ENCODE measurements at regions not wholly inside any gene's neighbourhood (a gene's known extent, or its start where the extent isn't known, plus 50 kb on each side); places are given as distances from the start of the nearest gene placed in this dataset.

DNA sequence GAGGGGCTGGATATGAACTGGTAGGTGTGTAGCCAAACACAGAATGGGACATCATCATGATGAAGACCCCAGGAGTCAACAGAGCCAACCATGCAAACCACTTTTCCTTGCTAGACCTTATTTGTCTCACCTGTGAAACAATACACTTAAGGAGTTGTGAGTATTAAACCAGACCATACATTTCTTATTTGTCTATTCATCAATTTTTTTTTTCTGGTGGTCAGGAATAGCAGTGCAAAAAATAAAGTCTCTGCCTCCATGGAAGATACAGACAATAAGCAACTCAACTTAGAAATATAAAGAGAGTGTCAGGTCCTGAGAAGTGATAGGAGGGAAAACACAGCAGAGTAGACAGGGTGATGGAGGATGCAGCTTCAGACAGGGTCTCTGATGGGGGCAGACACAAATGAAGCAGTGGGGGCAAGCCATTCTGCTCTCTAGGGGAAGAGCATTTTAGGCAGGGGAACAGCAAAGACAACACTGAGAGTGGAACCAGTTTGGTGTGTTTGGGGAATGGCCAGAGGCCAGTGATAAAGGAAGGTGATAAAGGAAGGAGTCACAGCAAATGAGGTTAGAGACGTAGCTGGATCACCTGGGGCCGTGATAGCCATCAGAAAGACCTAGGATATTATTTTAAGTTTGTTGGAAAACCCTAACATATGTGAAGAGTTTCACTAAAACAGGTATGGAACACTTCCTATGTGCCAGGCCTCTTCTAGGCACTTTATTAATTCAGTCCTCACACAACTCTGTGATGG is 256.2 kb downstream of the MAN2A1 start:
- no peak for DNase-seq

DNA sequence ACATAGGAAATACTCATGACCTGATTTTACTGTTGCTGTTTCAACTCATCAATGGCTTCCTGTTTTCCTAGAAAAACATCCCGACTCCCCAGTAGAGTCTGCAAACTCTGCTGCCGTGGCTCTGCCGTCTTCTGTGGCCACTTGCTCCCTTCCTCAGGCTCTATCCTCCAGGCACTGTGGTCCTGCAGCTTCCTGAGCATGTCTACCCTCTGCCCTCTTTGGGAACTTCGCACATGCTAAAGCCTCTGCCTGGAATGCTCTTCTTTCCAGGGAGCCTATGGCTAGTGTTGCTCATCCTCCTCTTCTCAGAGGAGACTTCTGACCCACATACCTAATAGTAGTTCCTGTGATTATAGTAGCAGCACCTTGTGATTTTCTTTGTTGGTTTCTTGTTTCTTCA is 256.9 kb downstream of the MAN2A1 start:
- DNase-seq: no peak

DNA sequence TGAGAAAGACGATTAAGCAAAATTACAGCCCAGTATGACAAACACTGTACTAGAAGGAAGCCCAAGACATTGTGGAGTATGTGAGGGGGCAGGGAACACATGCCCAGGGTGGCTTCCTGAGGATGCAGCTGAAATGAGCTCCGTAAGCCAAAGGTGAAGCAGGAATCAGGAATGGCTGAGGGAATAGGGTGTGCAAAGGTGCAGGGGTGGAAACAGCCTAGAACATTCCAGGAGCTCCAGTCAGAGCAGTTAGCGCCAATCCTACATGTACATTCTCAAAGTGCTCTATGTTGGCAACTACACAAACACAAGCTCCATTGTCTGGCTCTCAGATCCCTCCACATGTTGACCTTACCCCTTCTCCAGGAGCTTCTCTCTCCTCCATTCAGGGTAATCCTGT is 257.9 kb downstream of the MAN2A1 start:
- no peak for DNase-seq

DNA sequence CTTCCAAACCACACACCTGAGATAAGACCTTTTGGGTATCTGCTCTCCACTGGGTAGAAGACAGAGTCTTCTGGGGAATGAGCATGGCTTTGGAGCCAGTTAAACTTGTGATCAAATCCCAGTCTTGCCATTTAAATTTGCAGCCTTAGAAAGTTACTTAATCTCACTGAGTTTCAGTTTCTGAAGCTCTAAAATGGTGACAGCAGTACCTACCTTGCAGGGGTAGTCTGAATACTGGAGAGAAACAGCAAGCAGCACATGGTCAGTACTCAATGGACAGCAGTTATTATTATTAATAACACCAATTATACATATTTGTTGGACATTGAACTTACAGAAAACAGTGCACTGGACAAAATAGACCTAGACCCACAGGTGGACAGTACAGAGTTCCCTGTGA is 260.9 kb downstream of the MAN2A1 start:
- no peak for DNase-seq

DNA sequence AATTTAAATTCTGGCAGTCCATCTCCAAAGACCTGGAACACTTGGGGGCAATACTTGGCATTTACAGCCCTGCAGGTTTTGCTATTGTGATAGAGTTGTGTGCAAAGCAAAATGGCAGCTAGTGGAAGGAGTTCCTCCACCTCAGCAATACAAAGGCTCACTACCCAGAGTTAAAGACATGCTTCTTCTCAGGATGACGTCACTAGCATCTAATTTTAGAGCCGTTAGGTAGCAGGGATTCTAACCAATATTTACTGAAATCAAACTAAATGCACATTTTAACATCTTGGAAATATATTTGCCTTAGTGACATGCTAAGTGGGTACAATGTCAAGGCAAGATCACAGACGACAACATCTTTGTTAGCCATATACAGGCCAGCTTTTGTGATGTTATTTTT is 261.6 kb downstream of the MAN2A1 start:
- no peak for DNase-seq

DNA sequence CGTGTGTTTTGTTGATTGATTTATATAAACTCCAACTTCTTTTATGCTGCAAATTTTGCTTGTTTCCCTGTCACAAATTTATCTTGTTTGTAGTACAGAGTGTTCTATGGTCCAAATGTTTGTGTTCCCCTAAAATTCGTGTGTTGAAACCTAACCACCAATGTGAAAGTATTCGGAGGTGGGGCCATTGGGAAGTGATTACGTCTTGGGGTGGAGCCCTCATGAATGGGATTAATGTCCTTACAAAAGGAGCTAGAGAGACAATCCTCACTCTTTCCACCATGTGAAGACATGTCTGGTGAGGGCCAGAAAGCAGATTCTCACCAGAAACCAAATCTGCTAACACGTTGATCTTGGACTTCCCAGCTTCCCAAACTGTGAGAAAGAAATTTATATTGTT is 262.0 kb downstream of the MAN2A1 start:
- no peak for DNase-seq

DNA sequence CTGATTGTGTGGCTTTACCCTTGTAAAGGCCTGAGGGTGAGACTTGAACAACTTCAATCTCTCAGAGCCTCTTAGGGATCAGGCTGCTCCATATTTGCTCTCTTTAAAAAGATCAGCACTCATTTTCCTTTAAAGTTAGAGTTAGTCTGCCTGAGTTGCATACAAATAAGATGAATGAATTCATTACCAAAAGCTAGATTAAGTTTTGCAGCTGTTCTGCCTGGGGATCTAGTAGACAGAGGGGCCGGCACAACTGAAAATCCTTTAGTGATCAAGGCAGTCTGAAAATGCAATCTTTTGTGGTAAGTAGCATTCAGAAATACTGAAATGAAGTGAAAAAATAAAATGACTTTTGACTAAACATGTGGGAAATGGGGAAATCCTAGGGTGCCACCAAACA is 264.0 kb downstream of the MAN2A1 start:
- DNase-seq: no peak

DNA sequence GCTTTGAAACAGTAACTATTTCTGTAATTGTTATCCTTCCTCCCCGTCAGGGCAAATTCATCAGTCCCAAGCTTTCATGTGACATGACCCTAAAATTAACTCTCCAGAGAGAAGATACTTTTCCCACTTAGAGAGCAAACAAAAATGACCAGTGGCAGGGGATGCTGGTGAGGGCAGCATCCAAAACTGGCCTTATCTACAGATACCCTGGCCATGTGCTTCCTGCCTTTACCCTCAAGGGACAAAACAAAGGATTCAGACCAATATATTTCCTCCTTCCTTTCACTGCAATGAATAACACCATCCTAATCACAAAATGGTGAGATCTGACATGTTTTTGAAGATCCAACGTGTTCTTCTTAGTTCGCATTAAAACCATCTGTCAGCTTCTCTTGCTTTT is 267.2 kb downstream of the MAN2A1 start:
- no peak for DNase-seq

DNA sequence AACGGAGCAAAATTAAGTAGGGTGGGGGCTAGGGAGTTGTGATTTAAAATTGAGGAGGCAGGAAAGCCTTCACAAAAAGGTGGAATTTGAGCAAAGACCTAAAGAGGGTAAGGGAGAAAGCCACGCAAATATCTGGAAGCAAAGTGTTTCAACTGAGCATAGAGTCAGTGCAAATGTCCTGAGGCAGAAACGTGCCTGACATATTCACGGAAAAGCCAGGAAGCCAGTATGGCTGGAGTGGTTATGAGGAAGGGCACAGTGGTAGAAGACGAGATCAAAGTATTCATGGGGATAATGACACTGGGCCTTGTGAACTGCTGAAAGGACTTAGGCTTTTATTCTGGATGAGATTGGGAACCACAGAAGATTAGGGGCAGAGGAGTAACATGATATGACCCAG is 268.4 kb downstream of the MAN2A1 start:
- DNase-seq: no peak

DNA sequence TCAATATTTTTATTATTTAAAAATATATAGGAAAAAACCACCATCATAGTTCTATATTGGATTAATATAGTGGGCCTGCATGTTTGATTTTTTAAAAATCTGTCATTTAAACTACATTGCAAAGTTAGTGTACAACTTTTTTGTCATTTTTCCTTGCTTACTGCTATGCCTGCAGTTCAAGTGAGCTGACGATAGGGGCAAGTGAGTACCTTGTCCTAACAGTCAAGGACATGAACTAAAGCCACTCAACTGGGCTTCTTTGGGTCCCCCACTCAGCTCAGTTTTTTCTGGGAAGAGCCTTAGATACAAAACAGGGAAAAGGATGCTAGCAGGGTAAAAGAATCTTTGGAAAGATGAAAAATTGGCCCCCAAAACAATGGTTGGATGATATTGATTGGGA is 269.9 kb downstream of the MAN2A1 start:
- no peak for DNase-seq

DNA sequence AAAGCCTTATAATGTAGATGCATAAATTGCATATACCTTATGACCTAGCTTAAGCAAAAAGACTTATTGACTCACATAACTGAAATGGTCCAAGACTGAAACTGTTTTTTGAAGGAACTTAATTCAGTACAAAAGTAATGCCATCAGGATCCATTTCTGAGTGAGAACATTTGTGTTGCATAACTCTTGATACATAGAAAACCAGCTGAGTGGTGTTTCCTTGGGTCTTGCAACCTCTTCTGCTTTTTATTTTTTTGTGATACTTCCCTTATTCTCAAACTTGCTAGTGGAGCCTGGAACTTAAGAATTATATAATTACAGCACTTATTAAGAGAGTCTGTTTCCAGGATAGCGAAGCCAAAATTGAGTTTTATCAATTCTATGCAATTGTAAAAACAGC is 272.0 kb downstream of the MAN2A1 start:
- DNase-seq: peak; percentile 86 to 88

DNA sequence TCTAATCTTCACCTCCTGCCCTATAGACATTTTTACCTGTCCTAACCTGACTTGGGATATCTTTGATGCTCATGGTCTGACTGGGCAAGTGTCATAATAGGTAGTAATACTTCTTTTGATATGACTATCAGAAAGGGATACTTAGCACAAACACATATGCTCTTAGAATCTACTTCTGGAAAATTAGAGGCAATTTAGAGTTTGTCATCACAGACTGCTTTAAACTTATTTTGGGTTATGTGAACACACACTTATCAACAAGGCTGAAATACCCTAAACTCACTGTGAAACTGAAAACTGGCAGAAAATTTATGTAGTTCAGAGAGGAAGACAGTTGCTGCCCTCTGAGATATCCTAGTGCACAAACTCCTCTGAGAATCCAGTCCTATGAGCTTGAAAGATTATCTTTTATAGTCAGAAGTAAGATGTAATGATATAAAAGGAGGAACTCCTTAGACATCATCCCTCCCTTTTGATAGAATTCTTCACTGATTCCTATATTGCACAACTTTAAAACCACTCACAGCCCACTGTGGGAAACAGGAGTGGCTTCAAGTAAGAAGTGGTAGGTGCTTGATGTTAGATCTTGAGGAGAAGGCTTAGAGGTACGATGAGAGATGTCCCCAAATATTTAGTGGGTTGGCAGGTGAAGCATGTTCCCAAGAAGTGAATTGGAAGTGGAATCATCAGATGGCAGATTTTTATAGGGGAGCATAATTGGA is 273.3 kb downstream of the MAN2A1 start:
- peak; percentile 5 to 33 for DNase-seq

DNA sequence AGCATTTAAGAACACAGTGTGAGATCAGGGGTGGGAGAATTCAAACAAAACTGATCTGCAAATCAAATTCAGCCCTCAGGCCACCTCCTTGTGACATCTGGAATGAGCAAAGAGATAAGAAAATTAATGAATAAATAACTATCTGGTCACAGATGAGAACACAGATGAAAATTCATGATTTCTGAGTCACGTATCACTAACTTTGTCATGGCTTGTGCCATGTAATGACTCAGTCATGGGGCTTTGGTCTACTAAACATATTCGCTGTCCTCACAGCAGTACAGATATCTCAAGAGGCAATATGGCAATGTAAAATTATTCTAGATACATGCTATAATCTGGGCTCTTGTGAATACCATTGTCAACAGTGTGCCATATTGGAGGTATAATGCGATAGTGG is 274.4 kb downstream of the MAN2A1 start:
- DNase-seq: no peak

DNA sequence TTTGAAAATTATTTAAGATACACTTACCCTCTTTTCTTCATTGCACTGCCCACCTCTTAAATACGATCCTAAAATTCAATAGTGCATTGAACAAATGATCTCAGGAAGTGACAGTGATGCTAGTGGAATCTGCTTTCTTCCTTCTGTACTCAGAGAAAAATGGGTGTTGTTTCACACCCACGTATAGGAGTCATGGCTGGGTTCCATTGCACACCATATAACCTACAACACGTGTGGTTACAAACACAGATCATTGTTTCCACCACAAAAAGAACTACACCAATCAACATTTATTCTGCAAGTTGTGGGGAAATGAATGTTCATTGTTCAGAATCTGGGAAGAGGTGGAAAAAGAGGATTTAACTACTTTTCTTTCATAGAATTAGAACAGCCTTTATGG is 275.9 kb downstream of the MAN2A1 start:
- no peak for DNase-seq

DNA sequence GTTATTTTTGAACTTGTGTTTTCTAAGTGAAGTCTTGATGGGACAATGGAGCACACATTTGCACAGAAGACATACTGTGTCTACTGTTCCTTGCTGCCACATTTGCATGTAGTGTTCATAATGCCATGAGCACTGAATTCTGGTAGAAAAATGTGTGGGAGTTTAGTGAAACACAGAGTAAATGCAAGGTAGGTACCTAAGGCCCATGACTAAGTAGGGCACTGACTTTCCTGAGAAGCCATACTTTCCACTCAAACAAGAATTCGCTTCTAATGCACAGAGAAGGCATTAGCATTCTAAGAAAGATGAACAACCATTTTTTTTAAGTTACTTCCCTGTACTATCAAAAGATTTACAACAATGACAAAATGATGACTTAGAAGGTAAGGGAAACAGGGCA is 282.2 kb downstream of the MAN2A1 start:
- DNase-seq: no peak

DNA sequence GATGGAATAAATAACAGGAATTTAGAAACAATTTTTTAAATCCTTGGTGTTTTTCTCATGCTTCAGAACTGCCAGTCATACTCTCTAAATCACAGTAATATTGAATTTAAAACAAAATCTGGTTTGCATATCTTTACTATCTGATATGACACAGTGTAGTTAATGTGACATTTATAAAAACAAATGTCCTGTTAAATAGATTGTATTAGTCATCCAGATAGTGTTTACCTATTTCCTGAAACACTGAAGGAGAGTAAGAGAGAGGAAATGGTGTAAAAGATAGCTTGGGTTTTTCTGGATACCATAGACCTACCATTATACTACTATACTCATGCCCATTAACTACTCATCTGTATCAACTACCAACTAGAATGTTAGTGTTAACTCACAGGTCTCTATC is 292.3 kb downstream of the MAN2A1 start:
- no peak for DNase-seq

DNA sequence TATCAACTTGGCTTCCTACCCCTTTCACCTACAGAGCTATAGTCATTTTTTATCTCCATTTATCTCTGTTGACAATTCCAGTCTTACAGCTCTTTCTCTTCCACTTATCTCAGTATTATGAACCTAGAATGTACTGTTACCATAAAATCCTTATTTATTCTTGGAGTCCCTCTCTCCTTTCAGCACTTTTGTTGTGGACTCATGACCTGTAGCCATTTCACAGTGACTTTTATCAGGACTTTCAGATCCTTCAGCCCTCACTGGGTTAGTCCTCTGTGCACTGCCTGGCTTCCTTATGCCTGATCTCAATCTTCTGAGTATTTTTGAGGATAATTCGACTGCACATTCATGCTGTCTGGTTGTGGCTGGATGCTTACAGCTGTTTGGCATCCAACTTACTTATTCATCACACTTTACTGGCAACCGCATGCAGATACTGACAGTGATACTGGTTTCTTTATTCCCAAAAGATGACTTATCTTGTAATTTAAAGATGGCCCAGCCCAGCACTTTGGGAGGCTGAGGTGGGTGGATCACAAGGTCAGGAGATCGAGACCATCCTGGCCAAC is 293.3 kb downstream of the MAN2A1 start:
- no peak for DNase-seq

DNA sequence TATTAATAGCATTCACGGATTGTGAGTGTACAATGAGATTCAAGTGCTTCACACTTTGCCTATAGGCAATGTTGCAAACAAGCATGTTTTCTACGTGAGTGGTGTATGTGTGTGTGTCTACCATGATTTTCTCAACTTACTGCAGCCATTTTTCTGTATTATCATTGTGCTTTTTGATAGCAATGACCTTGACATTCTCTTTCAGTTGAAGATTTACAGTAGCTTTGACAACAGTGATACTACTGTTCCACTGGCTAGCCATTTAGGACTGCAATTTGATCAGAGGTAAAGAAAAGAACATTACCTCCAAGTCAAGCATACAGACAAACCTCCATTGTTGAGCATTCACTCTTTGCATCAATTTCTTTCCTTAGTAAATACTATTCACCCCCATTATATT is 297.0 kb downstream of the MAN2A1 start:
- no peak for DNase-seq

DNA sequence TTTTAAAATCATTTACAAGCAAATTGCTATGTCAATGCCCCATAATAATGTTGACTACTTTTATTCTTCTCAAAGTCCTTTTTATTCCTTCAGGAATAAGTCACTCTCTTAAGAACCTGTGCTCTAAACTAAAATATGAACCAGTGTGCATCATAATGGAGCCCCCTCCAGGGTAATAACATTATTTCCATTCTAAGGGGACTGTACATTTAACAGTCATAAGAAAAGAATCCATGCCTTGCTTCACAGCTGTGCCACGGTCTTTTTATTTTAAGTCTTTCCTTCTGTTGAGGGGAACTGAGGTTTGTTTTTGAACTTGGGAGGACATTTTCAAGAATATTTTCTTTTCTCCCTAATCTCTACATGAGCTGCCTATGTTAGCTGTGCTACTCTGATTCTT is 297.6 kb downstream of the MAN2A1 start:
- DNase-seq: no peak

DNA sequence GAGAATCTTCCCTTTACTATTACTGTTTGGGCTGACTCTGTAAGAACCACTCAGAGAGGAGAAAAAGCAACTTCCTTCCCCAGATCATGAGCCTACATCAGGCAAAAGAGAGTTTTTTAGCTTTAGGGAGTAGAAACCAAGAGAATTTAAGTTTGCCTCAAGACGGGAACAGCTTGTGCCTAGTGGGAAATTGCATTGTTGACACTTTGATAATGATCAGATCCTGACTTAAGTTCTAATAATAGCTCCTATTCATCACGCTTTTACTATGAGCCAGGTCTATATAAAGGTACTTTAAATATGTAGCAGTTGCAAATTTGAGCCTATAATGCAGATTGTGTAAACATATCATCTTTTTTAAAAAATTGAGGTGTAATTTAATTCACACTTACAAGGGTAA is 298.2 kb downstream of the MAN2A1 start:
- DNase-seq: no peak

DNA sequence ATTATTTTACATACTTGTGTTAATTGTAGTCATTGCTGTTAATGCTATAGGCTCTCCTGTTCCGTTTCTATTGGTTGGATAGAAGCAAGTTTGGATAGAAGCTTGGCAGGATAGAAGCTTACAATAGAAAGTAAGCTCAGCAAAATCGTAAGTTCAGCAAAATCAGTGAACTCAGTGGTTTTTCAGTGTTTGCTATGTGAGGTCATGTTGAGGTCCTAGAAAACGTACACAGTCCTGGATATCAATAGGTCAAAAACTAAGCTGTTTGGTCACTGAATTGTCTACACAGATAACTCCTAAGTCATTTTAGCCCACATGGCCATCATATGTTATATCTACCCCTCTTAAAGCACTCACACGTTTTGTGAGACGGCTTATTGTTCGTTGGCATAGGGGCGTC is 299.4 kb downstream of the MAN2A1 start:
- DNase-seq: no peak

DNA sequence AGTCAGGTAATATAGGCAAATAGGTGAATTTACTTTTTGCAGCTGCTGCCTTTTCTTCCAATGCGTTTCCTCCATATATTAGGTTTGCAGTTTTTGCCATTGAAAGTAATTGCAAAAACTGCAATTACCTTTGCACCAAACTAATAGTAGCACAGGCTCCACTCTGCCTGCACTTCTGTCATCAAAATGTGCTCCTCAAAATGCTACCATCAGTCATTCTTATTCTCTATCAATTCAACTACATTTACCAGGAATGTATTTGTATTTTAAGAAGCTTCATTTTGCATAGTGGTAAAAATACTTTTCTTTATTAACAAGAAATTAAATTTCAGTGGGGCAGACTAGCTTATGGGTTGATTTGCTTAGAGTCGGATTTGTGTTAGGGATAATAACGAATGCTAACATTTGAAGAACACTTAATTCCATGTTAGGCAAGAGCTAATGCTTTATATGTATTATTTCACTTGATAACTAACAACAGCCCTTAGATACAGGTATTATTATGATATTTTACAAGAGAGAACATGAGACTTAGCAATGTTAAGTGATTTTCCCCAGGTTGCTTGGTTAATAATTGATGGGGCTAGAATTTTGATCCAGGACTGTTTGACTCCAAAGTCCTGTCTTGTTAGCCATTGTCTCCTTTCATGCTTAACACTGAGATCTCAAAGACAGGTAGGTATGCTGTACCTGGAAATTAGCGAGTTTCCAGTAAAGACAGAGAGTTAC is 300.4 kb downstream of the MAN2A1 start:
- no peak for DNase-seq

DNA sequence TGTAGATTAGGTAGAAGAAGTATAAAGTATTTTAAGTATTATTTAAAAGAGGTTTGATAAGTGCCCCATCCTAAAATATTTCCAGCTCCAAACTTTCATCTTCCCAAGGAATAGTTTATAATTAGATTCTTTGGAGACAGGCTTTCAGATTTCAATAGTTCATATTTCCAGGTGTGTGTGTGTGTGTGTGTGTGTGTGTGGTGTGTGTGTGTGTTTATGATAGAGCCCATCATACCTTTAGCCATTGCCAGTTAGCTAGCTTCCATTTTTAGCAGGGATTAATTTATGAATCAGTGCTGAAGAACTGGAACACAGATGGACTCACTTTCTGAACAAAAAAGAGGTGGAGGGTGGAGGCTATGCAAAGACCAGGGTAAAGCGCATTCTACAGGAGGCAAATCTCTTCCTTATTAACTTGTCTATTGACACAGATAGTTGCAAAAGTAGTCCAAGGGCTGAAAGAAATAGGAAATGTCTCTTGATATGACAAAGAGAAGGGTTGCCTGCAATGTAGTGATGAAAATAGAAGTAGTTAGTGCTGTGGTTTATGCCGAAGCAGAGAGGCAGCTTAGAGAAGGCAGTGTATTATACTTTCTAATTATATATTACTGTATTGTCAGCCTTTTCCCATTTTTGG is 301.1 kb downstream of the MAN2A1 start:
- no peak for DNase-seq

All from AML-193 (cell line).